Sigmoid colon (tissue), 3 donors: ENCODE measurements at regions not wholly inside any gene's neighbourhood (a gene's known extent, or its start where the extent isn't known, plus 50 kb on each side); places are given as distances from the start of the nearest gene placed in this dataset.

Source experiments
- CTCF ChIP-seq, 4 experiments: fragments of 450-650 bp in 3 of 4; fragments of 200-600 bp in 1 of 4; IDR thresholded peaks; one replicate each; pipeline ENCODE4 v1.5.1; 2016 to 2019; ENCODE audit warnings: antibody characterized with exemption in 4 of 4, mild to moderate bottlenecking in 3 of 4, moderate library complexity in 2 of 4
- POLR2A ChIP-seq, 2 donors: fragments of 450-650 bp; IDR thresholded peaks; one replicate each; pipeline ENCODE4 v1.6.1; 2016; ENCODE audit warnings: antibody characterized with exemption in 2 of 2, mild to moderate bottlenecking in 2 of 2, moderate library complexity in 2 of 2

- TF ChIP-seq CTCF (IDR thresholded peaks at IDR 0.05) (no peak), POLR2A (IDR thresholded peaks at IDR 0.05) (no peak)
These were observed 565.7 kb downstream of the PRDM9 start for GRCh38 chr5:24073107-24073506.
